NCI-H1930 (cell line): ENCODE measurements at regions not wholly inside any gene's neighbourhood (a gene's known extent, or its start where the extent isn't known, plus 50 kb on each side); places are given as distances from the start of the nearest gene placed in this dataset.
"Not testable (repeated sequence)": the region's sequence is repeated elsewhere in the genome, so short reads cannot be mapped to it uniquely, and the experiment has no call there.

Experiments used
- DNase-seq, 2 experiments: peaks; one replicate each; lab custom pipeline; 2025; lab: John Stamatoyannopoulos, UW

DNA sequence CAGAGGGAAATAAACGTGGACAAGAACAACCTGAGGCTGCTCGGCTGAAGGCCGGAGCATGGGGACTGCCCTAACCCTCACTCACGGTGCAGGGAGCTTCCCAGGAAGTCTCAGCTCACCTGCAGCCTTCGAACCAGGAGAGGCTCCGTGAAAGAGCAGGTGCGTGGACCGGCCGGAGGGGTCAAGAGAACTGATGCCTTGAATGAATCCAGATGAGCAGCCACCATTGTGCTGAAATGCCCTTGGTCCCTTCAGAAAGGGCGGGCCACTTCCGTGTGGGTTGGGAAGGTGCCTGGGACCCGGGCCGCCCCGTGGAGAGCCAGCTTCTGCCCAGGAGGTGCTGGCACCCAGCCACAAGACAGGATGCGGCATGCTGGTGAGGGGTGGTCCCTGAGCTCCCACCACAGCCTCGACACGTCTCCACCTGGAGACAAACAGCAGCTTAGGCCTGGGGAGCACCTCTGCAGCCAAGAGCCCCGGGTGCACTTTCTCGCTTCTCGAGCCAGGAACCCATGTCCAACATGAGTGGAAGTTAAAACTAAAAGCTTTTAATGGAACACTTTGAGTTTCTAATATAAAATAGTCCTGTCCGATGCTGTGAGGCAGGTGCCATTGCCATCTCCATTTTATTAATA lies 83.5 kb downstream of the TTLL2 start:
- DNase-seq = no peak

DNA sequence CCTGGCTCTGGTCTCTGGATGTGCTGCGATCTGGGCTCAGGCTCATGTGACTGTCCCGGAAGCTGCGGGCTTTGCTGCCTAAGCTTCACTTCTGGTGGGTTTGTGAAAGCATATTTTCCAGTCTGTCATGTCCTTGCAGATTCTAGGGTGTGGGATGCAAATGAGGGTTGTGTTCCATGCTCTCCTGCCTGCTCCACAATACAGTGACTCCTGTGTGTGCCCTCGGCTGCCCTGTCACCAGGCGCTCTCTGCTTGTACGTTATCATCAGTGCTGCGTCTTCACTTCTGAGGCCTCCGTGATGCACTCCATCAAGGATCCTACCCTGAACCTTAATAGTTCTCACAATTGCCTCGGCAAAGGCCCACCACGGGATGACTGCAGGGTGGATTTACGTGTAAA lies 84.2 kb downstream of the TTLL2 start:
- no peak for DNase-seq

- no peak for DNase-seq
Measured at GRCh38 chr6:167409694-167410093, 84.8 kb downstream of the TTLL2 start.

- no peak for DNase-seq
Measured at GRCh38 chr6:167410462-167410861, 85.6 kb downstream of the TTLL2 start.

DNA sequence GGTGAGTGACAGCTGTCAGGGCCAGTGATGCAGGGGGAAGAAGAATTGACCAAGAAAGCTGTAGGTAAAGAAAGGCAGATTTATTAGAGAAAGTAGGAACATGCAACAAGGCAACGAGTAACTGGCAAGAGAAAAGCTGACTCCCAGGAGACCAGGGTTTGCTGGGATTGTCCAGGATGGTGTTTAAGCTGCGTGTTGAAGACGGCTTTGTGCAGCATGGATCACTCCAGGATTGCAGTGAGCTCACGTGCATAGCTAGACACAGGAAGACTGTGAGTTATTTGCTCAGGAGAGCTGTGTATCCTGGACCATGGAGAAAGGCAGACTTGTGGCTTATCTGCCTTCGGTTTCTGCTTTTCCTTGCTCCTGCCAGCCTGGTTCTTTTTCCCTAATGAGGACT lies 87.6 kb downstream of the TTLL2 start:
- no peak for DNase-seq

GRCh38 chr6:167415441-167415961 lies 90.6 kb downstream of the TTLL2 start:
- no peak for DNase-seq

DNA sequence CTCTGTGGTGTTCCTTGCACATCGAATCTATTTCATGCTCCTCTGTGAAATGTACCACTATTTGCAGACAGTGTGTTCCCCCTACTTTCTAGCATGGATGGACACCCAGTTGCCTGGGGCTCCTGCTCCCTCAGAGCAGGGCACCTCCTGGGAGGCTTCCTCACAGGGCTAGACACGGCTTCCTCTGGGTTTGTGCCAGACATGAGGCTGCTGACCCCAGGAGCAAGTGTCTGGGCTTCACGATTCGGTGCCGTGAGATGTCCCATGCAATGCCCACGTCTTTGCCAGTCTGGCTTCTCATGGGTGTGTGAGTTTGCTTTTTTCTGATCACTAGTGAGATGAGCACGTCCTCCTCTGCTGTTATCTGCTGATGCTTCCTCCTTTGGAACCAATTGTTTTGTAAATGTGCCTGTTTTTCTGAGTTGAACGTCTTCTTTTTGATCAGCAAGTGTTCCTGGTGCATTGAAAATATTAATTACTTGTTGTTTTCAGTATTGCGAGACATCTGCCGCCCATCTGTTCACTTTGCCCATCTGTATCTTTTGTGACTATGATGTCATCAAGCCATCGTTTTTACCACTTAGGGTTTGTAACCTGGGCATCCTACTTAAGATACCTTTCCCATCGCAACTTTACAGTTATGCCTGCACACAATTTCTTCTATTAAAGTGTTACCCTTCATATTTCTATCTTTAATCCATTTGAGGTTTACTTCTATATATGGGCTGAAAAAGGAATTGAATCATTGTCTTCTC lies 92.0 kb downstream of the TTLL2 start:
- no peak for DNase-seq

GRCh38 chr6:167420177-167420576 lies 95.3 kb downstream of the TTLL2 start:
- no peak for DNase-seq

GRCh38 chr6:167420858-167421766 lies 96.2 kb downstream of the TTLL2 start:
- no peak for DNase-seq

- DNase-seq = not testable (repeated sequence)
Measured at GRCh38 chr6:167421944-167422343, 97.1 kb downstream of the TTLL2 start.

GRCh38 chr6:167422934-167423333 lies 98.0 kb downstream of the TTLL2 start:
- no peak for DNase-seq

DNA sequence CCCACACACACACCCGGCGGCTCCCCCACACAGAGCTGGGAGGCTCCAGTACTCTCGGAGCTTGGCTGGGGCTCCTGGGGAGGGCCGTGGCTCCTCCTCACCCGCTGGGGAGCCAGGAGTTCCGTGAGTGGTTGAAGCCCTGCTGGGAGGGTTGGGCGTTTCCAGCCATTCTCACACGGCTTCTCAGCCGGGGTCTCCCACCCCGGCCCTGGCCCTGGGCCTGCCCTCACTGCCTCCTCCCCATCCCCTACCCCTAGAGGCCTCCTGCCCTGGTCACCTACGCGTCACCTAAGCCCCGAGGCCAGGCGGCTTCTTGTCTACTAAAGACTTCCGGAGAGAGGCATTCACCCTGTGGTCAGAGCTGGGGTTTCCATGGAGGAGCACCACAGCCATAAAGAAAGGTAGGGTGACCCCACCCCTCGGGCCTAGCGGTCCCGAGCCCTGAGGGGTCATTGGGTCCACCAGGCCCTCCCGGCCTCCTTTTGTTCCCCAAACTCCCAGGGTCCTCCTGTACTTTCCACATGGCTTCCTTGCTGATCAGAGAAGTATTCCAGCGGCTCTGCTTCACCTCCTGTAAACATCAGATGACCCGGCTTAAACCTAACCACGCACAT lies 99.3 kb downstream of the TTLL2 start:
- DNase-seq = no peak

DNA sequence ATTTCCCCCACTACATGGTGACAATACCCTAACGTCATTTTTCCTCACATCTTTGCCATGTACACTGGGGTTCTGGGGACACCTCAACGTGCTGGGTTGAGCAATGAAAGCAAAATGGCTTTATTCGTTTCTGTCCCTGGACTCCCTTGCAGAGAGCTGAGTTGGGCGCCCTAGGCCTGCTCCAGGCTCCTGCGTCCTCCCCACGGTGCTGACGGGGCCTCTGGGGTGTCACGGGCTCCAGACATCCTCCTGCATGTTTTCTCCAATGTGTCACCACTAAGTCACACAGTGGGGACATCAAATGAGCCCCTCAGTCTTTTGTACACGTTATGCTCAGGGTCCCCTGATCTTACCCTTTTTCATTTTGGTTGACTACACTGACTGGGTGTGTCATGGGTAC lies 99.8 kb downstream of the TTLL2 start:
- DNase-seq = no peak

DNA sequence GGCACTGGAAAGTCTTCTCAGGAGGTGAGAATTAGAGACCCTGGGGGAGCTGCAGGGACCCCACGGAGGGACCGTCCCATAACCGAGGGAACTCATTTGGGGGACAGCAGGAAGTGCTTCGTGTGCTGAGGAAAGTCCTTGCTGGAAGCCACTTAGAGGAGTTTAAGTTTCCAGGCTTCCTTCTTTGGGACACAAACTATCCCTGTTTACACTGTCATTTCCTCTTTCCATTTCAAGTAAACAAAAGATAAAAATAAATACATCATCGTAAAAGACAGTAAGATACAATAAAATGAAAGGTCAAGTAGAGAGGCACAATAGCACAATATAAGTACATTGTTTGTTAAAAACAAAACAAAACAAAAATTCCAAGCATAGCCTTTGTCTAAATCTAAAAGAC lies 101.2 kb downstream of the TTLL2 start:
- DNase-seq = no peak

DNA sequence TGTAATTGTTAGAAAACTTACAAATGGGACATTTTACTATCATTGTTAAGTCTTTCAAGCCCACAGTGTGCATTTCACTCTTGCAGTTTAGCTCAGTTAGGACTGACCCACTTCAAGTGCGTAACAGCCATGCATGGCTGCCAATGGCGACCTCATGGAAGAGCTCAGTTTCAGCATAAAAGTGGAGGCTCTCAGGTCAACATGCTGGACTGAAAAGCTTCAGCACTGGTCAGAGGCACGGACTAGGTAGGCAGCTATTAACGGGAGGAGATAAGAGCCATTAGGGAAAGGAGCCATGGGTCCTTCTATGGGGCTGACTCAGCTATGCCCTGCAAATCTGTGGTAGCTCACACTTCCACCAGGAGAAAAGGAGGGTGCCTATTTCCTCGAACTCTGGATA lies 101.8 kb downstream of the TTLL2 start:
- no peak for DNase-seq

- DNase-seq = no peak
Measured at GRCh38 chr6:167428664-167429333, 103.9 kb downstream of the TTLL2 start.

- no peak for DNase-seq
Measured at GRCh38 chr6:167429353-167429752, 104.5 kb downstream of the TTLL2 start.

DNA sequence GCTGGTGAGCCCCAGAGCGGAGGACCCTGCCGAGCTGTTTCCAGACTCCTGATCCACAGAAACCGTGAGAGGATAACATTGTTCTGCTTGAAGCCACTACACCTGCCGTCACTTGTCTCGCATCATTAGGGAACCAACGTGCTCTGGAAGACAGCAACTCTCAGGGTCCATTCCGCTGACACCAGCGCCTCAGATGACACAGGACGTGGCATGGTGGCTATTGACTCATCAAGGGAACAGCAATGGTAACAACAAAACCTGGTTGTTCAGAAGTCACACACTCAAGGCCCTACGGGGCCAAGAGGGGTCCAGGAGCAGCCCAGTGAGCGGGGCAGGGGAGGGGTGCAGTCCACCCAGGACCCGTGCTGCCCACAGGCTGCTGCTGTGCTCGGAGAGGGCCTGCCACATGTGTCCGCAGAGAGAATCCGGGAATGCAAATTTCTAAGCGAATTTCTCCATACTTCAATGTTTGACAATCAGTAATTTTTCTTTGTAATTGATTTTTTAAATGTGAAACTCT lies 110.4 kb downstream of the TTLL2 start:
- no peak for DNase-seq

GRCh38 chr6:167437888-167438484 lies 113.1 kb downstream of the TTLL2 start:
- DNase-seq = no peak

GRCh38 chr6:167441715-167442206 lies 116.9 kb downstream of the TTLL2 start:
- DNase-seq = no peak

GRCh38 chr6:167442245-167442644 lies 117.4 kb downstream of the TTLL2 start:
- DNase-seq = no peak
